GM12891 (cell line): ENCODE measurements at regions not wholly inside any gene's neighbourhood (a gene's known extent, or its start where the extent isn't known, plus 50 kb on each side); places are given as distances from the start of the nearest gene placed in this dataset.
"Not testable (repeated sequence)": the region's sequence is repeated elsewhere in the genome, so short reads cannot be mapped to it uniquely, and the experiment has no call there.

ENCODE experiments used
- DNase-seq: peaks from one replicate; pipeline ENCODE4 v3.0.0; 2011; ENCODE audit warnings: low spot score; ENCODE audit not compliant: insufficient read length
- FAIRE-seq: peaks from 2 replicates; lab custom pipeline; 2011; peaks lifted over from hg19 to GRCh38; lab: Jason Lieb, UNC
- PAX5 ChIP-seq: IDR thresholded peaks from 2 replicates; pipeline ENCODE4 v1.6.1; 2011; ENCODE audit warnings: low read length, moderate library complexity, mild to moderate bottlenecking; ENCODE audit not compliant: insufficient read depth, severe bottlenecking
- POLR2A ChIP-seq: IDR thresholded peaks from 2 replicates; pipeline ENCODE4 v1.6.1; 2011; ENCODE audit warnings: low read depth, low read length, control low read depth
- POLR2AphosphoS5 ChIP-seq: IDR thresholded peaks from 2 replicates; pipeline ENCODE4 v1.6.1; 2011; ENCODE audit warnings: low read depth, low read length, control low read depth
- POU2F2 ChIP-seq: IDR thresholded peaks from 2 replicates; pipeline ENCODE4 v1.6.1; 2011; ENCODE audit warnings: low read depth, mild to moderate bottlenecking, control low read depth, low read length, moderate library complexity
- SPI1 ChIP-seq: IDR thresholded peaks from 2 replicates; pipeline ENCODE4 v1.6.1; 2011; ENCODE audit warnings: low read depth, low read length, control low read depth
- TAF1 ChIP-seq: IDR thresholded peaks from 2 replicates; pipeline ENCODE4 v1.6.1; 2011; ENCODE audit warnings: low read depth, low read length, control low read depth

DNA sequence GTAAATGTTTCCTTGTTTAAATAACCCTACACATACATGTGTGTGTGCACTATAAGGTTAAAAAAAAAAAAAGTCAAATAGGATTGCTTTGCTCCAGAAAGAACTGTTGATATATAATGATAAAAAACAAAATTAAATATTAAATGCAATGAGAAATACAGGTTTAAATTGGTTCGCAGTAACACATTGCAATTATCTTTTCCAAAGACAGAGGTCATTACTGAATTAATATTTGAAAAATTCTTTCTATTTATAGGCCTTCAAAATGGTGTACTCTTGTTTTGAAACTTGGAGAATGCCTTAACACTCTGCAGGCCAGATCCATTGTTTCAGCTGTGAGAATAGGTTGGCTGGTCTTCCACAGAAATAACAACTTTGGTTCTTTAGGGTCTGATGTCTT is 319.0 kb upstream of the NUDT12 start:
- no peak for TF ChIP-seq PAX5
- TF ChIP-seq TAF1, result no peak
- no peak for TF ChIP-seq SPI1
- TF ChIP-seq POU2F2, result no peak
- no peak for TF ChIP-seq POLR2AphosphoS5
- no peak for TF ChIP-seq POLR2A
- DNase-seq, result no peak
- no peak for FAIRE-seq

DNA sequence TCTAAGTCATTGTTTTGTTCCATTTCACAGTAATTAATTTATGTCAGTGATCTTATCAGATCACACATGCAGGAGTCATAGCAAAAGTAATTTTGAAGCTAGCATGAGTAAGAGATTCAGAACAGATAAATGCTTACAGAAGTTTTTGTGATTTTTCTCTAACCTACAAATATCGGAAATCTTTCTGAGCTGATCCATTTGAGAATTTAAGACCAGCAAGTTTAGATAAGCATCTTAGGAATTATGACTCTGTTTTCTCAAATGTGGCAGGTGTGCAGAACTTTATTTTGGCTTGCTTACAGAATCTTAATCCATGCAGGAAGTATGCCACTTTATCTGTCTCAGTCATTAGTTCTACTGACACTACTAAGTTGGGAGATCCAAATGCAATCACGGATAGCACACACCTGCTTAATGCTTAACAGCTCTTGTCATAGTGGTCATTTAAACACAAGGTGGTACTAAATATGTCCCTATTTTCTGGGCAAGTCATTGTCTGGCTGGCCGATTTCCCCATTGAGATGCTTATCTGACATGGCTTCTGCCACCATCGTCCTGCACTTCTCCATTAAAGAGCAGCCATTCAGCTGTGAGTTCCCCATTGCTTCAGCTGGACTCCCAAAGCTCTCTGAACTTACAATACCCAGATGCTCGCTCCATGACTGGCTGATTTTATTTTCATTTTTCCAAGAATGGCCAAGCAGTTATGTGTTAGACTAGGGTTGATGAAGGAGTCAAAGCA is 305.4 kb upstream of the NUDT12 start:
- no peak for FAIRE-seq
- no peak for DNase-seq
- TF ChIP-seq SPI1 (no peak), POU2F2 (no peak), POLR2AphosphoS5 (no peak), POLR2A (no peak), TAF1 (no peak)

DNA sequence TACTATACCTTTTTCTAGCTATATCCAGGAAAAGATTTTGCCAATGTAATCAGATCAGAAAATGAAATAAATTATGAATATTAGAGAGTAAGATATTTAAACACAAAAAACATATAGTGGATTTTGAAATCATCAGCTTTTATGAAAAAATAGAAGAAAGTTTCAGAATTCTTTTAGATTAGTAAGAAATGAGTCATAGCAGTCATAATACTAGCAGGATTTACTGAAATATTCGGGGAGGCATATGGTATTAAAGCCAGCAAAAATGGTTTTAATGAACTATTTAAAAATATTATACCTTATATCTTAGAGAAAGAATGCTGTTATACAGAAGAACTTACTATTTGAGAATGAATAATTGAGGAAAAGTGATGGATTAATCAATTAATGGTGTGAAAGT is 303.6 kb upstream of the NUDT12 start:
- FAIRE-seq (no peak), DNase-seq (no peak)
- TF ChIP-seq POLR2AphosphoS5, result no peak
- TF ChIP-seq POLR2A, result no peak
- TF ChIP-seq PAX5, result no peak

DNA sequence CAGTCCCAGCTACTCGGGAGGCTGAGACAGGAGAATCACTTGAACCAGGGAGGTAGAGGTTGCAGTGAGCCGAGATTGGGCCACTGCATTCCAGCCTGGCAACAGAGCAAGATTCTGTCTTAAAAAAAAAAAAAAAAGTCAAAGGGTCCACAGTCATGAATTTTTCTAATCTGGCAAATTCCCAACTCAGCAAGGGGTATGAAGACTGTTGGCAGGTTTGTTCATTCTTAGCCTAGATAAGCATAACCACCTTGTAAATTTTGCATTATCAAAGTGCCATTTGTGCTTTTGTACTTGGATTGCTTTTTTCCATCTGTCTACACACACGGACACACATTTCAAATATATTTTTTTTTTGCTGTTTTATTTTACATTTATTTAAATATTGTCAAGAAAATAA is 299.8 kb upstream of the NUDT12 start:
- no peak for DNase-seq
- FAIRE-seq, result no peak
- TF ChIP-seq POLR2AphosphoS5 (no peak), PAX5 (no peak), SPI1 (no peak), TAF1 (no peak), POU2F2 (no peak), POLR2A (no peak)

DNA sequence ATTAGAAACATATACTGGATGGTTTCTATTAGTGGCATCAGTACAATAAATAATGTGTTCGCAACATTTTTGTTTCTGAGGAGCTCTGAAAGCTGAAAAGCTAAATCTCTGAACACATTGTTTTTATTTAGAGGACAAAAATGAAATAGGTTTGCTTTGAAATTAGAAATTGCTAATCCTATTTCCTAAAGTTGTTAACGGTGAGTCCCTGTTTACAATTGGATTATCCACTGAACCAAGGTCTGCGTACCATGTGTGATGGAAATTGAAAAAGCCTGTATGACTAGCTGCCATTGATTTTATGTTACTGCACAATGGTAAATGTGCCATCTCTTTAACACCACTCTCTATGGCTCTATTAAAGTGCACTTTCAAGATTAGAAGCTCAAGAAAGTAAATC is 297.7 kb upstream of the NUDT12 start:
- no peak for FAIRE-seq
- TF ChIP-seq POU2F2 (no peak), TAF1 (no peak), POLR2AphosphoS5 (no peak), SPI1 (no peak)
- no peak for DNase-seq

DNA sequence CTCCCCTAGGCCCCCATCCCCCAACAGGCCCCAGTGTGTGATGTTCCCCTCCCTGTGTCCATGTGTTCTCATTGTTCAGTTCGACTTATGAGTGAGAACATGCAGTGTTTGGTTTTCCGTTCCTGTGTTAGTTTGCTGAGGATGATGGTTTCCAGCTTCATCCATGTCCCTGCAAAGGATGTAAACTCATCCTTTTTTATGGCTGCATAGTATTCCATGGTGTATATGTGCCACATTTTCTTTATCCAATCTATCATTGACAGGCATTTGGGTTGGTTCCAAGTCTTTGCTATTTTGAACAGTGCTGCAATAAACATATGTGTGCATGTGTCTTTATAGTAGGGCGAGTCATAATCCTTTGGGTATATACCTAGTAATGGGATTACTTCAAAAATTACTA is 295.8 kb upstream of the NUDT12 start:
- not testable (repeated sequence) for FAIRE-seq, DNase-seq

DNA sequence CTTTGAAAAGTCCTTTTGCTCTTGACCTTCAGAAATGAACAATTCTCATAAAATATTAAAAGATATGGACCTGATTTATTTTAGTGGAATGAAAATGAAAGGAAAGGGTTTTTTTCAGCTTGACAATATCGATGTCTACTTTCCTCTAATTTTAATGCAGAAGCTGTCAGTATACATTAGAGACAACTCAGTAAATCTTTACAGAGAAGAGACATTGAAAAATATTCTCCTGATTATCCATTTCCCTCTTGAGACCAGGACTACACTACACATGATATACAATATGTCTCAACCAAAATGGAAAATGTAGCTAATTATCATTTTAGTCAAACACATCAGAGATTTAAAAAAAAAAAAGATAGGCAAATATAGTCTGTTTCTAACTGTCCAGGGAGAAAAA is 288.5 kb upstream of the NUDT12 start:
- TF ChIP-seq POLR2AphosphoS5, result no peak
- no peak for TF ChIP-seq TAF1
- TF ChIP-seq POLR2A, result no peak
- no peak for TF ChIP-seq PAX5
- TF ChIP-seq POU2F2, result no peak
- no peak for TF ChIP-seq SPI1
- no peak for FAIRE-seq
- no peak for DNase-seq

DNA sequence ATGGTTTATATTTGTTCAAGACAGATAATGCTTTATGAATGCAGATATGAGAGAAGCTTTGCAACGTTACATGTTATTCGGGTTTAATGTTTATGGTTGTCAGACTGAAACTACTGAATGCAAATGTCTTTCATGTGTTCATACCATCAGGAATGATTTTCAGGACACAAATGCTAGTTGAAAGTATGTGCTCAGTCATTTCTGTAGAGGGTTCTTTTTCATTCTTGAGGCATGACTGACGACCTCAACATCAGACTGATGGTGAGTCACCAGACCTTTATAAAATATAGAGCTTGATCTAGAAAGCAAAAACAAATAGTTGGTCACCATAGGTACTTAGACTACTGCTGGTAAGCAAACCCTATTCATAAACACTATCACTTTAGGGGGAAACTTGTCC is 287.3 kb upstream of the NUDT12 start:
- TF ChIP-seq PAX5, result no peak
- no peak for TF ChIP-seq POLR2AphosphoS5
- TF ChIP-seq POU2F2, result no peak
- no peak for TF ChIP-seq SPI1
- TF ChIP-seq TAF1, result no peak
- TF ChIP-seq POLR2A, result no peak
- FAIRE-seq (no peak), DNase-seq (no peak)

DNA sequence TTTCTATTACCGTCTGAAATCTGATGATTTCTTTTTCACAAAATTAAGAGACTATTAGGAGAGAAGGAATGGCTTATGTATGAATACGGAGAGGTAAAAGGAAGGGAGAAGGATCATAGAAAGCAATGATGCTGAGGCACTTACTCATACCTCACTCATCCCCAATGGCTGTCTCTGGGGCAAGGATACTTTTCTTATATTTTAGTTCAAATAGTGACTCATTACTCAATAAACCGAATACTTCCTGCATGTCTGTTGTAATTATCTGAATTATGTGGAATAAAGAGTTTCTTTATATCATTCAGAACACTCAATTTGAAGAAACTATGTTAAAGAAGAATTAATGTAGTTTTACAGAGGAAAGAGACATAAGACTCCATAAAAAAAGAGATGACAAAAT is 284.5 kb upstream of the NUDT12 start:
- DNase-seq (no peak), FAIRE-seq (no peak)
- TF ChIP-seq SPI1, result no peak

DNA sequence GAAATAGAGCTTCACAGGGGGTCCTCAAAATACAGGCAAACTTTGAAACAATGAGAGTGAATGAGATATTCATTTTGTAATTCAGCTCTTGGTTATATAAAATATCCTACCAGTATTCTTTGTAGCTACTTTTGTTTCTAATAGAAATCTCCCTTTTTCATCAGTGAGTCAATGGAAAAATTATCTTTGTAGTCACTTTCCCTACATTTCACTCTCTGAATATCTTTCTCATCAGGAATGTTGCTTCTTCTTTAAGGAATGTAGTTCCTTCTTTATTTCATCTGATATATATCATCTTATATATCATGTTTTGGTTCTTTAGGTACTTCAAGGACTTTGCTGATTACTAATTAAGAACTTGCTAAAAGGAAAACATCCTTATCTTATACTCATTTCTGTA is 280.3 kb upstream of the NUDT12 start:
- DNase-seq (no peak), FAIRE-seq (no peak)
- no peak for TF ChIP-seq TAF1
- no peak for TF ChIP-seq POLR2A
- TF ChIP-seq SPI1, result no peak
- TF ChIP-seq PAX5, result no peak
- no peak for TF ChIP-seq POLR2AphosphoS5
- TF ChIP-seq POU2F2, result no peak
